Naive thymus-derived CD4-positive, alpha-beta T cell (primary cell): ENCODE measurements at regions not wholly inside any gene's neighbourhood (a gene's known extent, or its start where the extent isn't known, plus 50 kb on each side); places are given as distances from the start of the nearest gene placed in this dataset.

Experiments used
- ATAC-seq: fragments of 150-1000 bp; cut with Tn5 transposase; 2 replicates; pipeline ENCODE4 v1.10.0; 2021; ENCODE audit warnings: mild to moderate bottlenecking, moderate library complexity
- CTCF ChIA-PET: fragments of 350-600 bp; sonication (Branson Sonifier 250); formaldehyde crosslinking; loops from one replicate; lab custom pipeline; 2021; ENCODE audit warnings: antibody characterized with exemption; lab: Charles Lee
- POLR2A ChIA-PET: fragments of 350-600 bp; sonication (Branson Sonifier 250); formaldehyde crosslinking; loops from one replicate; lab custom pipeline; 2021; ENCODE audit warnings: antibody characterized with exemption, inconsistent platforms; lab: Charles Lee
- DNase-seq, 9 donors: peaks; one replicate each; pipeline versions ENCODE4 v3.0.0 to v3.0.0-alpha.2; 2020 to 2022; ENCODE audit warnings: mixed read lengths in 1 of 9
- H3K27ac ChIP-seq: one replicate; pipeline ENCODE4 v1.7.0; 2013; ENCODE audit warnings: mild to moderate bottlenecking, low read depth, low read length, moderate library complexity
- H3K27me3 ChIP-seq, 2 donors: one replicate each; pipeline ENCODE4 v1.7.0; 2013; ENCODE audit warnings: low read length in 2 of 2, mild to moderate bottlenecking in 2 of 2, moderate library complexity in 2 of 2; ENCODE audit not compliant: control insufficient read depth in 2 of 2, insufficient read depth in 2 of 2
- H3K36me3 ChIP-seq, 3 experiments: 1 replicate in 2 of 3; 2 replicates in 1 of 3; pipeline ENCODE4 v1.7.0; 2013; ENCODE audit warnings: low read length in 3 of 3, mild to moderate bottlenecking in 3 of 3, moderate library complexity in 1 of 3; ENCODE audit not compliant: insufficient read depth in 3 of 3, control insufficient read depth in 2 of 3
- H3K4me1 ChIP-seq, 2 donors: one replicate each; pipeline ENCODE4 v1.7.0; 2013; ENCODE audit warnings: low read length in 2 of 2, mild to moderate bottlenecking in 2 of 2, moderate library complexity in 1 of 2; ENCODE audit not compliant: control insufficient read depth in 2 of 2, insufficient read depth in 2 of 2
- H3K4me3 ChIP-seq: 2 replicates; pipeline ENCODE4 v1.7.0; 2013; ENCODE audit warnings: mild to moderate bottlenecking, low read length
- H3K9me3 ChIP-seq, 3 experiments: 1 replicate in 2 of 3; 2 replicates in 1 of 3; pipeline ENCODE4 v1.7.0; 2013; ENCODE audit warnings: low read length in 3 of 3; ENCODE audit not compliant: control insufficient read depth in 2 of 3
- H3K27ac Mint-ChIP-seq, 9 donors: one replicate each; pipeline ENCODE4 v1.8.0; 2020 to 2022; ENCODE audit warnings: mixed read lengths in 9 of 9, mild to moderate bottlenecking in 8 of 9, moderate library complexity in 5 of 9, inconsistent platforms in 2 of 9
- H3K27me3 Mint-ChIP-seq, 5 donors: one replicate each; pipeline ENCODE4 v1.8.0; 2021 to 2022; ENCODE audit warnings: mixed read lengths in 5 of 5, mild to moderate bottlenecking in 1 of 5
- H3K36me3 Mint-ChIP-seq, 5 donors: one replicate each; pipeline ENCODE4 v1.8.0; 2020 to 2022; ENCODE audit warnings: mixed read lengths in 5 of 5, mild to moderate bottlenecking in 3 of 5, inconsistent platforms in 1 of 5
- H3K4me1 Mint-ChIP-seq, 7 donors: one replicate each; pipeline ENCODE4 v1.8.0; 2020 to 2022; ENCODE audit warnings: mixed read lengths in 7 of 7, mild to moderate bottlenecking in 3 of 7, inconsistent platforms in 1 of 7
- H3K4me3 Mint-ChIP-seq, 10 donors: one replicate each; pipeline ENCODE4 v1.8.0; 2020 to 2022; ENCODE audit warnings: mild to moderate bottlenecking in 10 of 10, mixed read lengths in 10 of 10, moderate library complexity in 6 of 10, inconsistent platforms in 2 of 10
- H3K9me3 Mint-ChIP-seq, 11 donors: one replicate each; pipeline ENCODE4 v1.8.0; 2020 to 2022; ENCODE audit warnings: mixed read lengths in 11 of 11, mild to moderate bottlenecking in 4 of 11, inconsistent platforms in 1 of 11, moderate library complexity in 1 of 11
- intact Hi-C, 2 donors: fragments of 100-400 bp; cut with micrococcal nuclease; formaldehyde crosslinking; loops; one replicate each; pipeline ENCODE4 v1.15.1; 2023

- ChIA-PET CTCF (interaction anchor here (0.6 kb wide), 1 partner anchor 22 kb away, joined by 3 read pairs; no protein-coding TSS in a partner anchor), POLR2A (no interaction called here)
- Mint-ChIP-seq H3K4me3 (no peak overlapping the region), H3K36me3 (no peaks in the 10 kb centered on the region), H3K4me1 (no peaks in the 10 kb centered on the region), H3K9me3 (peaks cover 0 to 12% (median 0%) of the 10 kb centered on the region in 11 donors), H3K27me3 (peaks cover 0 to 15% (median 3%) of the 10 kb centered on the region in 5 donors), H3K27ac (no peak overlapping the region)
- no peaks in the 10 kb centered on the region for H3K27me3 ChIP-seq
- H3K27ac ChIP-seq: no peak overlapping the region
- H3K36me3 ChIP-seq: no peaks in the 10 kb centered on the region
- H3K4me3 ChIP-seq: no peak overlapping the region
- no peaks in the 10 kb centered on the region for H3K4me1 ChIP-seq
- no peak for ATAC-seq
- intact Hi-C loops: no loop called here
- H3K9me3 ChIP-seq: no peaks in the 10 kb centered on the region
- no peak for DNase-seq
Measured at GRCh38 chr22:34588871-34589545, 476.9 kb upstream of the ISX start.

- H3K36me3 Mint-ChIP-seq: no peaks in the 10 kb centered on the region
- peaks cover 0 to 16% (median 3%) of the 10 kb centered on the region in 11 donors for H3K9me3 Mint-ChIP-seq
- no peaks in the 10 kb centered on the region for H3K4me1 ChIP-seq
- H3K4me3 ChIP-seq: no peak overlapping the region
- H3K27me3 ChIP-seq: no peaks in the 10 kb centered on the region
- no peak overlapping the region for H3K4me3 Mint-ChIP-seq
- H3K36me3 ChIP-seq: no peaks in the 10 kb centered on the region
- ChIA-PET POLR2A (no interaction called here), CTCF (no interaction called here)
- ATAC-seq: no peak
- no peak overlapping the region for H3K27ac ChIP-seq
- H3K9me3 ChIP-seq: no peaks in the 10 kb centered on the region
- intact Hi-C loops: no loop called here
- no peak overlapping the region for H3K27ac Mint-ChIP-seq
- no peak for DNase-seq
- H3K27me3 Mint-ChIP-seq: peaks cover 0 to 20% (median 3%) of the 10 kb centered on the region in 5 donors
- no peaks in the 10 kb centered on the region for H3K4me1 Mint-ChIP-seq
Measured at GRCh38 chr22:34592123-34592740, 473.7 kb upstream of the ISX start.

DNA sequence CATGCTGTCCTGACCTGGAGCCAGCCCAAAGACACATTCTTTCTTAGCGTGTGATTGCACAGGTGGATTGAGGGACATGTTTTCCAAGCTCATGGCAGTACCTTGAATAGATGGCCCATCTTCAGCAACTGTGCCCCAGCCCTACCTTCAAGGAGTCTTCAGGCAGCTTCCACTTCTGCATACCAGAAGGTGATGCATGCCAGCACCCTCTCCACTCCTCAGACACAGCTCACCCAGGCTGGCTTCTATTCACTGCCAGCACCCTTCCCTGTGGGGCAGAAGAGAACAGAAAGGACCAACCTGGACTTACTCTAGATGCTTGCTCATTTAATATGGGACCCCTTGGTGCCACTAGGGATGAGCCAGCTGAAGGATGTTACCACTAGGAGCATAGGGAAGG lies 466.4 kb upstream of the ISX start:
- Histone ChIP-seq H3K9me3 (no peaks in the 10 kb centered on the region), H3K36me3 (no peaks in the 10 kb centered on the region), H3K4me1 (no peaks in the 10 kb centered on the region), H3K27me3 (no peaks in the 10 kb centered on the region), H3K4me3 (no peak overlapping the region), H3K27ac (no peak overlapping the region)
- H3K27me3 Mint-ChIP-seq: peaks cover 0 to 14% (median 0%) of the 10 kb centered on the region in 5 donors
- no peaks in the 10 kb centered on the region for H3K36me3 Mint-ChIP-seq
- H3K9me3 Mint-ChIP-seq: peaks cover 0 to 8% (median 2%) of the 10 kb centered on the region in 11 donors
- DNase-seq: no peak
- H3K27ac Mint-ChIP-seq: no peak overlapping the region
- ChIA-PET POLR2A (no interaction called here), CTCF (no interaction called here)
- intact Hi-C loops: no loop called here
- H3K4me3 Mint-ChIP-seq: no peak overlapping the region
- ATAC-seq: no peak
- no peaks in the 10 kb centered on the region for H3K4me1 Mint-ChIP-seq

- Histone ChIP-seq H3K27ac (no peak overlapping the region), H3K9me3 (no peaks in the 10 kb centered on the region), H3K4me3 (no peak overlapping the region), H3K4me1 (no peaks in the 10 kb centered on the region), H3K36me3 (no peaks in the 10 kb centered on the region), H3K27me3 (no peaks in the 10 kb centered on the region)
- DNase-seq: no peak
- no peak for ATAC-seq
- no peak overlapping the region for H3K27ac Mint-ChIP-seq
- ChIA-PET CTCF (no interaction called here), POLR2A (no interaction called here)
- H3K27me3 Mint-ChIP-seq: peaks cover 0 to 8% (median 0%) of the 10 kb centered on the region in 5 donors
- no peak overlapping the region for H3K4me3 Mint-ChIP-seq
- no peaks in the 10 kb centered on the region for H3K36me3 Mint-ChIP-seq
- H3K9me3 Mint-ChIP-seq: peaks cover 0 to 4% (median 0%) of the 10 kb centered on the region in 11 donors
- H3K4me1 Mint-ChIP-seq: no peaks in the 10 kb centered on the region
- intact Hi-C loops: no loop called here
Measured at GRCh38 chr22:34604312-34604711, 461.6 kb upstream of the ISX start.

DNA sequence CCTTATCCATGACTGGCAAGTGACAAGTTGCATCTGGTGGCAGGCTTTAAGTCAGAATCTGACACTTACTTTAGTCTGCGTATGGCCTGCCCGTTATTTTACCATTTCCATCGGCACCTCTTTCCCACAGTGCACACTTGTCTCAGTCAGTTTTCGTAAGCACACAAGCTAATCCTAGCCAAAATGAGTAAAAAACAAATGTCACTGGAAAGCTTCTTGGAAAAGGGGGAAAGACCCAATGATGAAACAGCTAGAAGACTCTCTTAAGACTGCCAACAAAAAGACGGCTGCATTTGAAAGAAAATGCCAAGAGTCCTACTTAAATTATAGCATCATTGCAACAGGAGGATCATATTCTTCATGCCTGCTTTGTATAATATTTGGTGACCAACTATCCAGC lies 457.9 kb upstream of the ISX start:
- intact Hi-C loops: no loop called here
- Mint-ChIP-seq H3K9me3 (peaks cover 0 to 13% (median 2%) of the 10 kb centered on the region in 11 donors), H3K36me3 (no peaks in the 10 kb centered on the region), H3K4me3 (no peak overlapping the region), H3K4me1 (no peaks in the 10 kb centered on the region), H3K27me3 (peaks cover 0 to 8% (median 0%) of the 10 kb centered on the region in 5 donors), H3K27ac (no peak overlapping the region)
- Histone ChIP-seq H3K9me3 (no peaks in the 10 kb centered on the region), H3K36me3 (no peaks in the 10 kb centered on the region), H3K4me3 (no peak overlapping the region), H3K27ac (no peak overlapping the region), H3K27me3 (no peaks in the 10 kb centered on the region), H3K4me1 (no peaks in the 10 kb centered on the region)
- DNase-seq (no peak), ATAC-seq (no peak)
- CTCF ChIA-PET: no interaction called here
- POLR2A ChIA-PET: no interaction called here

GRCh38 chr22:34608540-34609115 lies 457.3 kb upstream of the ISX start:
- Histone ChIP-seq H3K9me3 (no peaks in the 10 kb centered on the region), H3K4me1 (no peaks in the 10 kb centered on the region), H3K4me3 (no peak overlapping the region), H3K36me3 (no peaks in the 10 kb centered on the region), H3K27ac (no peak overlapping the region), H3K27me3 (no peaks in the 10 kb centered on the region)
- ATAC-seq (no peak), DNase-seq (no peak)
- Mint-ChIP-seq H3K4me1 (no peaks in the 10 kb centered on the region), H3K36me3 (no peaks in the 10 kb centered on the region), H3K4me3 (no peak overlapping the region), H3K27me3 (peaks cover 0 to 4% (median 0%) of the 10 kb centered on the region in 5 donors), H3K9me3 (peaks cover 0 to 16% (median 3%) of the 10 kb centered on the region in 11 donors), H3K27ac (no peak overlapping the region)
- intact Hi-C loops: no loop called here
- POLR2A ChIA-PET: no interaction called here
- CTCF ChIA-PET: no interaction called here
